PC-9 (cell line): ENCODE measurements at regions not wholly inside any gene's neighbourhood (a gene's known extent, or its start where the extent isn't known, plus 50 kb on each side); places are given as distances from the start of the nearest gene placed in this dataset.

Experiments used
- EZH2 ChIP-seq: fragments of 200-600 bp; sonication (generic); IDR thresholded peaks from 2 replicates; pipeline ENCODE4 v1.8.0; 2017; ENCODE audit warnings: antibody characterized with exemption, low read depth
- TF ChIP-seq, protein P1 (sequence below): fragments of 200-600 bp; sonication (generic); conservative IDR thresholded peaks from 2 replicates; pipeline ENCODE4 v1.6.1; 2017; ENCODE audit warnings: mixed run types, antibody characterized with exemption, mild to moderate bottlenecking, moderate library complexity

GRCh38 chr9:89807101-89807395, 202.2 kb downstream of the GADD45G start:
- TF ChIP-seq, protein P1, sequence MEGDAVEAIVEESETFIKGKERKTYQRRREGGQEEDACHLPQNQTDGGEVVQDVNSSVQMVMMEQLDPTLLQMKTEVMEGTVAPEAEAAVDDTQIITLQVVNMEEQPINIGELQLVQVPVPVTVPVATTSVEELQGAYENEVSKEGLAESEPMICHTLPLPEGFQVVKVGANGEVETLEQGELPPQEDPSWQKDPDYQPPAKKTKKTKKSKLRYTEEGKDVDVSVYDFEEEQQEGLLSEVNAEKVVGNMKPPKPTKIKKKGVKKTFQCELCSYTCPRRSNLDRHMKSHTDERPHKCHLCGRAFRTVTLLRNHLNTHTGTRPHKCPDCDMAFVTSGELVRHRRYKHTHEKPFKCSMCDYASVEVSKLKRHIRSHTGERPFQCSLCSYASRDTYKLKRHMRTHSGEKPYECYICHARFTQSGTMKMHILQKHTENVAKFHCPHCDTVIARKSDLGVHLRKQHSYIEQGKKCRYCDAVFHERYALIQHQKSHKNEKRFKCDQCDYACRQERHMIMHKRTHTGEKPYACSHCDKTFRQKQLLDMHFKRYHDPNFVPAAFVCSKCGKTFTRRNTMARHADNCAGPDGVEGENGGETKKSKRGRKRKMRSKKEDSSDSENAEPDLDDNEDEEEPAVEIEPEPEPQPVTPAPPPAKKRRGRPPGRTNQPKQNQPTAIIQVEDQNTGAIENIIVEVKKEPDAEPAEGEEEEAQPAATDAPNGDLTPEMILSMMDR: no peak
- no peak for TF ChIP-seq EZH2
